ENCODE measurements at regions not wholly inside any gene's neighbourhood (a gene's known extent, or its start where the extent isn't known, plus 50 kb on each side); places are given as distances from the start of the nearest gene placed in this dataset.

- no peak for DNase-seq
- in situ Hi-C loops (cut with MboI; ENCODE audit: low pct_unique_long_range_greater_than_20kb, low sequenced_read_pairs) = no loop called here
These were observed 394.5 kb downstream of the RERGL start for GRCh38 chr12:17695495-17695894.

GRCh38 chr12:17691369-17691768, 398.6 kb downstream of the RERGL start:
- no peak for DNase-seq
- in situ Hi-C loops (cut with MboI; ENCODE audit: low pct_unique_long_range_greater_than_20kb, low sequenced_read_pairs) = no loop called here

- in situ Hi-C loops (cut with MboI; ENCODE audit: low pct_unique_long_range_greater_than_20kb, low sequenced_read_pairs) = no loop called here
- no peak for DNase-seq
These were observed 409.8 kb downstream of the RERGL start for GRCh38 chr12:17680220-17680619.

- in situ Hi-C loops (cut with MboI; ENCODE audit: low pct_unique_long_range_greater_than_20kb, low sequenced_read_pairs) = no loop called here
- DNase-seq = no peak
These were observed 423.2 kb downstream of the RERGL start for GRCh38 chr12:17666641-17667324.

- in situ Hi-C loops (cut with MboI; ENCODE audit: low pct_unique_long_range_greater_than_20kb, low sequenced_read_pairs) = no loop called here
- DNase-seq = no peak
These were observed 424.2 kb downstream of the RERGL start for GRCh38 chr12:17665839-17666238.

GRCh38 chr12:17661250-17661649, 428.7 kb downstream of the RERGL start:
- in situ Hi-C loops (cut with MboI; ENCODE audit: low pct_unique_long_range_greater_than_20kb, low sequenced_read_pairs) = no loop called here

GRCh38 chr12:17652436-17652835, 437.6 kb downstream of the RERGL start:
- DNase-seq = no peak
- in situ Hi-C loops (cut with MboI; ENCODE audit: low pct_unique_long_range_greater_than_20kb, low sequenced_read_pairs) = no loop called here

More at GRCh38 chr12:17661250-17661649, 428.7 kb downstream of the RERGL start:
- DNase-seq = no peak

GRCh38 chr12:17642340-17642650, 447.7 kb downstream of the RERGL start:
- DNase-seq = no peak
- in situ Hi-C loops (cut with MboI; ENCODE audit: low pct_unique_long_range_greater_than_20kb, low sequenced_read_pairs) = no loop called here

- DNase-seq = no peak
- in situ Hi-C loops (cut with MboI; ENCODE audit: low pct_unique_long_range_greater_than_20kb, low sequenced_read_pairs) = no loop called here
These were observed 449.4 kb downstream of the RERGL start for GRCh38 chr12:17640615-17641014.

GRCh38 chr12:17618831-17619230, 471.2 kb downstream of the RERGL start:
- DNase-seq = no peak
- in situ Hi-C loops (cut with MboI; ENCODE audit: low pct_unique_long_range_greater_than_20kb, low sequenced_read_pairs) = no loop called here

- in situ Hi-C loops (cut with MboI; ENCODE audit: low pct_unique_long_range_greater_than_20kb, low sequenced_read_pairs) = no loop called here
- DNase-seq = no peak
These were observed 480.3 kb downstream of the RERGL start for GRCh38 chr12:17609701-17610100.

GRCh38 chr12:17609153-17609552, 480.8 kb downstream of the RERGL start:
- in situ Hi-C loops (cut with MboI; ENCODE audit: low pct_unique_long_range_greater_than_20kb, low sequenced_read_pairs) = no loop called here
- no peak for DNase-seq

- no peak for DNase-seq
- in situ Hi-C loops (cut with MboI; ENCODE audit: low pct_unique_long_range_greater_than_20kb, low sequenced_read_pairs) = no loop called here
These were observed 494.9 kb downstream of the RERGL start for GRCh38 chr12:17595111-17595510.

GRCh38 chr12:17593715-17594406, 496.1 kb downstream of the RERGL start:
- DNase-seq = no peak
- in situ Hi-C loops (cut with MboI; ENCODE audit: low pct_unique_long_range_greater_than_20kb, low sequenced_read_pairs) = no loop called here

- in situ Hi-C loops (cut with MboI; ENCODE audit: low pct_unique_long_range_greater_than_20kb, low sequenced_read_pairs) = no loop called here
- no peak for DNase-seq
These were observed 497.5 kb downstream of the RERGL start for GRCh38 chr12:17592472-17592871.

GRCh38 chr12:17591005-17591681, 498.9 kb downstream of the RERGL start:
- DNase-seq = no peak
- in situ Hi-C loops (cut with MboI; ENCODE audit: low pct_unique_long_range_greater_than_20kb, low sequenced_read_pairs) = no loop called here

GRCh38 chr12:17588968-17589367, 501.0 kb downstream of the RERGL start:
- in situ Hi-C loops (cut with MboI; ENCODE audit: low pct_unique_long_range_greater_than_20kb, low sequenced_read_pairs) = no loop called here
- no peak for DNase-seq

GRCh38 chr12:17579205-17580026, 510.6 kb downstream of the RERGL start:
- no peak for DNase-seq
- in situ Hi-C loops (cut with MboI; ENCODE audit: low pct_unique_long_range_greater_than_20kb, low sequenced_read_pairs) = no loop called here

GRCh38 chr12:17577405-17577804, 512.6 kb downstream of the RERGL start:
- in situ Hi-C loops (cut with MboI; ENCODE audit: low pct_unique_long_range_greater_than_20kb, low sequenced_read_pairs) = no loop called here
- DNase-seq = peak; percentile 61

- in situ Hi-C loops (cut with MboI; ENCODE audit: low pct_unique_long_range_greater_than_20kb, low sequenced_read_pairs) = no loop called here
- no peak for DNase-seq
These were observed 517.7 kb downstream of the RERGL start for GRCh38 chr12:17572250-17572649.
